A673 (cell line): ENCODE measurements at regions not wholly inside any gene's neighbourhood (a gene's known extent, or its start where the extent isn't known, plus 50 kb on each side); places are given as distances from the start of the nearest gene placed in this dataset.

ENCODE experiments used
- BruUV-seq: library from RNA; stranded (reverse); fragments of 400-500 nt; replicated peaks from 2 replicates; lab custom pipeline; 2021; lab: Mats Ljungman, UMichigan
- CTCF ChIA-PET: fragments of 300-600 bp; sonication (Branson Sonifier 250); formaldehyde crosslinking; loops from one replicate; lab custom pipeline; 2022; ENCODE audit warnings: antibody characterized with exemption; lab: Charles Lee
- POLR2A ChIA-PET: fragments of 300-600 bp; sonication (Branson Sonifier 250); formaldehyde crosslinking; loops from one replicate; lab custom pipeline; 2022; ENCODE audit warnings: antibody characterized with exemption; ENCODE audit not compliant: low non-redundant PET; lab: Charles Lee
- DNase-seq: peaks from one replicate; pipeline ENCODE4 v3.0.0-alpha.2; 2015; ENCODE audit warnings: low spot score
- H3K27ac ChIP-seq: fragments of 200-600 bp; sonication (generic); 2 replicates; pipeline ENCODE4 v1.5.1; 2016; ENCODE audit warnings: mixed run types, low read depth, mild to moderate bottlenecking, mixed read lengths, antibody characterized with exemption, low read length; ENCODE audit not compliant: poor library complexity, severe bottlenecking
- H3K27me3 ChIP-seq: fragments of 200-600 bp; sonication (generic); replicated peaks from 2 replicates; pipeline ENCODE4 v1.6.1; 2017; ENCODE audit warnings: mixed run types, low read depth, mild to moderate bottlenecking, mixed read lengths, antibody characterized with exemption, low read length; ENCODE audit not compliant: insufficient read depth, poor library complexity
- H3K36me3 ChIP-seq: fragments of 200-600 bp; sonication (generic); 2 replicates; pipeline ENCODE4 v1.6.1; 2016; ENCODE audit warnings: mixed run types, mild to moderate bottlenecking, mixed read lengths, antibody characterized with exemption, low read length; ENCODE audit not compliant: insufficient read depth, poor library complexity, severe bottlenecking
- H3K4me1 ChIP-seq: fragments of 200-600 bp; sonication (generic); 2 replicates; pipeline ENCODE4 v1.6.1; 2017; ENCODE audit warnings: mixed run types, mild to moderate bottlenecking, mixed read lengths, antibody characterized with exemption, low read length; ENCODE audit not compliant: insufficient read depth, poor library complexity, severe bottlenecking
- H3K4me3 ChIP-seq: fragments of 200-600 bp; sonication (generic); 2 replicates; pipeline ENCODE4 v1.5.1; 2016; ENCODE audit warnings: low read depth, mixed run types, mild to moderate bottlenecking, mixed read lengths, low read length; ENCODE audit not compliant: poor library complexity, severe bottlenecking
- H3K9me3 ChIP-seq: fragments of 200-600 bp; sonication (generic); 2 replicates; pipeline ENCODE4 v1.6.1; 2016; ENCODE audit warnings: mixed run types, low read depth, mild to moderate bottlenecking, mixed read lengths, antibody characterized with exemption, low read length; ENCODE audit not compliant: poor library complexity, severe bottlenecking
- CTCF ChIP-seq: fragments of 300-800, 200-600 bp; sonication (generic); conservative IDR thresholded peaks from 2 replicates; pipeline ENCODE4 v1.5.1; 2017; ENCODE audit warnings: low read depth, mild to moderate bottlenecking, antibody characterized with exemption, low read length, moderate library complexity, mixed read lengths
- EZH2 ChIP-seq: fragments of 200-600 bp; sonication (generic); IDR thresholded peaks from 2 replicates; pipeline ENCODE4 v1.6.1; 2017; ENCODE audit warnings: borderline replicate concordance, low read depth, mild to moderate bottlenecking, mixed read lengths, antibody characterized with exemption, low read length; ENCODE audit not compliant: poor library complexity, severe bottlenecking
- intact Hi-C: fragments of 100-400 bp; cut with micrococcal nuclease; formaldehyde crosslinking; loops from one replicate; pipeline ENCODE4 v1.10.0; 2022; ENCODE audit not compliant: unreplicated experiment

GRCh38 chr2:892892-893291 is 57.8 kb upstream of the SNTG2 start:
- H3K9me3 ChIP-seq, result no peaks in the 10 kb centered on the region
- BruUV-seq, result no TSS peak
- H3K27me3 ChIP-seq, result no peaks in the 10 kb centered on the region
- H3K4me3 ChIP-seq, result no peak overlapping the region
- H3K36me3 ChIP-seq, result no peaks in the 10 kb centered on the region
- ChIA-PET POLR2A (no interaction called here), CTCF (no interaction called here)
- DNase-seq, result no peak
- TF ChIP-seq CTCF (no peak), EZH2 (no peak)
- intact Hi-C loops, result no loop called here
- peaks cover 3% of the 10 kb centered on the region for H3K4me1 ChIP-seq
- H3K27ac ChIP-seq, result no peak overlapping the region

GRCh38 chr2:892401-892800 is 58.2 kb upstream of the SNTG2 start:
- Histone ChIP-seq H3K27ac (no peak overlapping the region), H3K27me3 (no peaks in the 10 kb centered on the region), H3K4me1 (peaks cover 3% of the 10 kb centered on the region), H3K9me3 (no peaks in the 10 kb centered on the region), H3K36me3 (no peaks in the 10 kb centered on the region), H3K4me3 (no peak overlapping the region)
- ChIA-PET POLR2A (no interaction called here), CTCF (no interaction called here)
- no peak for TF ChIP-seq CTCF
- no peak for TF ChIP-seq EZH2
- intact Hi-C loops, result no loop called here
- BruUV-seq, result no TSS peak
- DNase-seq, result no peak

GRCh38 chr2:891734-892133 is 58.9 kb upstream of the SNTG2 start:
- BruUV-seq, result no TSS peak
- no peak for TF ChIP-seq CTCF
- no peak for TF ChIP-seq EZH2
- DNase-seq, result no peak
- Histone ChIP-seq H3K4me3 (no peak overlapping the region), H3K27me3 (no peaks in the 10 kb centered on the region), H3K27ac (no peak overlapping the region), H3K9me3 (no peaks in the 10 kb centered on the region), H3K4me1 (peaks cover 3% of the 10 kb centered on the region), H3K36me3 (no peaks in the 10 kb centered on the region)
- intact Hi-C loops, result no loop called here
- CTCF ChIA-PET, result no interaction called here
- POLR2A ChIA-PET, result no interaction called here
